Kidney (tissue), 13 donors: ENCODE measurements at regions not wholly inside any gene's neighbourhood (a gene's known extent, or its start where the extent isn't known, plus 50 kb on each side); places are given as distances from the start of the nearest gene placed in this dataset.
A peak's percentile ranks its signal among the peaks of the same experiment; 100 is the strongest.

Experiments used
- DNase-seq, 5 donors: peaks; one replicate each; pipeline ENCODE4 v3.0.0-alpha.2; 2013 to 2020
- FAIRE-seq: peaks from 2 replicates; lab custom pipeline; 2012; peaks lifted over from hg19 to GRCh38; lab: Jason Lieb, UNC
- H3K27ac ChIP-seq, 2 donors: one replicate each; pipeline ENCODE4 v1.7.0; 2013; ENCODE audit warnings: low read depth in 2 of 2, low read length in 2 of 2, inconsistent platforms in 1 of 2
- H3K27me3 ChIP-seq: one replicate; pipeline ENCODE4 v1.7.1; 2013; ENCODE audit warnings: low read length, inconsistent platforms; ENCODE audit not compliant: control insufficient read depth, insufficient read depth
- H3K36me3 ChIP-seq, 3 donors: one replicate each; pipeline versions ENCODE4 v1.7.0 to v1.7.1; 2013; ENCODE audit warnings: low read length in 3 of 3, control low read depth in 1 of 3, inconsistent platforms in 1 of 3; ENCODE audit not compliant: insufficient read depth in 3 of 3, control insufficient read depth in 2 of 3
- H3K4me1 ChIP-seq, 3 donors: one replicate each; pipeline versions ENCODE4 v1.7.0 to v1.7.1; 2013; ENCODE audit warnings: low read length in 3 of 3, inconsistent platforms in 1 of 3, low read depth in 1 of 3; ENCODE audit not compliant: control insufficient read depth in 2 of 3, insufficient read depth in 2 of 3
- H3K4me3 ChIP-seq, 3 donors: one replicate each; pipeline versions ENCODE4 v1.7.0 to v1.8.1; 2013; ENCODE audit warnings: low read length in 3 of 3, control low read depth in 1 of 3, inconsistent platforms in 1 of 3
- H3K9ac ChIP-seq, 3 donors: one replicate each; pipeline versions ENCODE4 v1.7.0 to v1.7.1; 2013; ENCODE audit warnings: low read length in 3 of 3, control low read depth in 1 of 3, inconsistent platforms in 1 of 3
- H3K9me3 ChIP-seq, 3 donors: one replicate each; pipeline versions ENCODE4 v1.7.0 to v1.7.1; 2013; ENCODE audit warnings: low read length in 3 of 3, control low read depth in 1 of 3, inconsistent platforms in 1 of 3; ENCODE audit not compliant: control insufficient read depth in 2 of 3, insufficient read depth in 1 of 3
- intact Hi-C: fragments of 100-400 bp; cut with DNase I; formaldehyde crosslinking; loops from one replicate; pipeline ENCODE4 v1.11.1; 2022
- TF ChIP-seq, protein P1 (sequence below): IDR thresholded peaks from 3 replicates; pipeline ENCODE4 v1.5.1; 2012; ENCODE audit warnings: mild to moderate bottlenecking, moderate library complexity, borderline replicate concordance; ENCODE audit not compliant: insufficient read depth; ENCODE audit errors: extremely low read depth
- donor health status: control.
- donor health status: control.
- donor health status: control.
- donor health status: control.
- donor health status: control.
- donor health status: DM: yes; HTN: yes; CAD: no.
- donor health status: Normal renal cell carcinoma (clear cell type).

GRCh38 chr6:170114956-170115855 is 175.7 kb downstream of the DLL1 start:
- TF ChIP-seq, protein P1, sequence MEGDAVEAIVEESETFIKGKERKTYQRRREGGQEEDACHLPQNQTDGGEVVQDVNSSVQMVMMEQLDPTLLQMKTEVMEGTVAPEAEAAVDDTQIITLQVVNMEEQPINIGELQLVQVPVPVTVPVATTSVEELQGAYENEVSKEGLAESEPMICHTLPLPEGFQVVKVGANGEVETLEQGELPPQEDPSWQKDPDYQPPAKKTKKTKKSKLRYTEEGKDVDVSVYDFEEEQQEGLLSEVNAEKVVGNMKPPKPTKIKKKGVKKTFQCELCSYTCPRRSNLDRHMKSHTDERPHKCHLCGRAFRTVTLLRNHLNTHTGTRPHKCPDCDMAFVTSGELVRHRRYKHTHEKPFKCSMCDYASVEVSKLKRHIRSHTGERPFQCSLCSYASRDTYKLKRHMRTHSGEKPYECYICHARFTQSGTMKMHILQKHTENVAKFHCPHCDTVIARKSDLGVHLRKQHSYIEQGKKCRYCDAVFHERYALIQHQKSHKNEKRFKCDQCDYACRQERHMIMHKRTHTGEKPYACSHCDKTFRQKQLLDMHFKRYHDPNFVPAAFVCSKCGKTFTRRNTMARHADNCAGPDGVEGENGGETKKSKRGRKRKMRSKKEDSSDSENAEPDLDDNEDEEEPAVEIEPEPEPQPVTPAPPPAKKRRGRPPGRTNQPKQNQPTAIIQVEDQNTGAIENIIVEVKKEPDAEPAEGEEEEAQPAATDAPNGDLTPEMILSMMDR = no peak
- Histone ChIP-seq H3K27me3 (no peaks in the 10 kb centered on the region), H3K9ac (no peak overlapping the region), H3K4me1 (no peaks in the 10 kb centered on the region), H3K27ac (no peak overlapping the region), H3K4me3 (no peak overlapping the region), H3K36me3 (no peaks in the 10 kb centered on the region), H3K9me3 (peaks cover 0 to 3% (median 1%) of the 10 kb centered on the region in 3 donors)
- intact Hi-C loops = no loop called here
- FAIRE-seq (no peak), DNase-seq (peak in 2 of 5 donors; percentile 38 to 69)

- Histone ChIP-seq H3K9me3 (no peaks in the 10 kb centered on the region), H3K36me3 (no peaks in the 10 kb centered on the region), H3K4me1 (no peaks in the 10 kb centered on the region), H3K27ac (no peak overlapping the region), H3K9ac (no peak overlapping the region), H3K4me3 (no peak overlapping the region), H3K27me3 (no peaks in the 10 kb centered on the region)
- intact Hi-C loops = no loop called here
- TF ChIP-seq, protein P1 = no peak
- FAIRE-seq = no peak
- DNase-seq = peak in 2 of 5 donors; percentile 28 to 32
These were observed 176.5 kb downstream of the DLL1 start for GRCh38 chr6:170114187-170114945.

- FAIRE-seq (no peak), DNase-seq (peak in 2 of 5 donors; percentile 3 to 8)
- H3K9me3 ChIP-seq = no peaks in the 10 kb centered on the region
- TF ChIP-seq, protein P1 = no peak
- intact Hi-C loops = no loop called here
- no peak overlapping the region for H3K27ac ChIP-seq
- no peak overlapping the region for H3K9ac ChIP-seq
- H3K4me3 ChIP-seq = no peak overlapping the region
- H3K4me1 ChIP-seq = no peaks in the 10 kb centered on the region
- no peaks in the 10 kb centered on the region for H3K27me3 ChIP-seq
- H3K36me3 ChIP-seq = no peaks in the 10 kb centered on the region
These were observed 177.7 kb downstream of the DLL1 start for GRCh38 chr6:170113141-170113540.
